Nucleus accumbens (tissue), 56 donors: ENCODE measurements at regions not wholly inside any gene's neighbourhood (a gene's known extent, or its start where the extent isn't known, plus 50 kb on each side); places are given as distances from the start of the nearest gene placed in this dataset.
"Not testable (repeated sequence)": the region's sequence is repeated elsewhere in the genome, so short reads cannot be mapped to it uniquely, and the experiment has no call there.

Experiments
- DNase-seq, 56 donors: peaks; one replicate each; lab custom pipeline; 2025; lab: John Stamatoyannopoulos, UW

DNA sequence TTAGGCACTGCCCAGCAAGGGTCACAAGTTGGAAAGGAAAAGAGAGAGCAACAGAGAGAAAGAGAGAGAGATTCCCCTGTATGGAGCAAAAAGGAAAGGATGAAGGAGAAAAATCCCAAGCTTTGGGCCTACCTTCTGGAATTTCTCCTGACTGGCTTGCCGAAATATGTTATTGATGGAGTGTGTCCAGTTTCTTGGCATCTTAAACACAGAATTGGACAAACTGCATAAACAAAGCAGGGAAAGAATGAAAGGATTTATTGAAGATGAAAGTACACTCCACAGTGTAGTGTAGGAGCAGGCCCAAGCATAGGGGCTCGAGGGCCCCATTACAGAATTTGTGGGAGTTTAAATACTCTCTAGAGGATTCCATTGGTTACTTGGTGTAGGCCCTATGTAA is 627.8 kb upstream of the CNTNAP2 start:
- DNase-seq, result no peak

DNA sequence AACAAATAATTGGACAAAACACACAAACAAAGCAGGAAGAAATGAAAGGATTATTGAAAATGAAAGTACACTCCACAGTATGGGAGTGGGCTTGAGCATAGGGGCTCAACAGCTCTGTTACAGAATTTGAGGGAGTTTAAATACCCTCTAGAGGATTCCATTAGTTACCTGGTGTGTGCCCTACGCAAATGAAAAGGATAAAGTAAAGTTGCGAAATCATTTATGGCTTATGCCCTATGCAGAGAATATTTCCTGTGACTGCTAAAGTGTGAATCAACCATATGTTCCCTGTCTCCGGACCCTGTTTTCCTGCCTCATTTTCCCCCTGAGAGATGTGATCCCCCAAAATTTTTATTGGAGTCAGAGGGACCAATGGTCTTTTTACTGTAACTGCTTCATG is 634.6 kb upstream of the CNTNAP2 start:
- DNase-seq, result no peak

DNA sequence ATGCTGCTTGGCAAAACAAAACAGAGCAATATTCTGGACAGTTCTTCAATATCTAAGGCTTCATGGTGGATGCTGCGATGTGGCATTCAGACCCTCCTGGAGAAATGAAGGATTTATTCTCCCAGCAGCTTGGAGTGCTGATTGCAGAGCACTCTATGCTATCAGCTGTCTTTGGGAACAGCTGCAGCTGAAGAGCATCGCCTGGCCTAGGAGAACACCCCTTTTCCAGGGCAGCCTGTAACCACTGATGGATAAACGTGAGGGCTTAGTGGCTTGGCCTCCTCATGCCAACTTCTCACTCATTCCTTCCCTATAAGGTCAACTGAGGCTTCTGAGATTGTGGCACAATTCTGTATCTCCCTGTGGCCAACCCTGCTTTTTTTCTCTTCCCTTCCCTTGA is 638.1 kb upstream of the CNTNAP2 start:
- no peak for DNase-seq

DNA sequence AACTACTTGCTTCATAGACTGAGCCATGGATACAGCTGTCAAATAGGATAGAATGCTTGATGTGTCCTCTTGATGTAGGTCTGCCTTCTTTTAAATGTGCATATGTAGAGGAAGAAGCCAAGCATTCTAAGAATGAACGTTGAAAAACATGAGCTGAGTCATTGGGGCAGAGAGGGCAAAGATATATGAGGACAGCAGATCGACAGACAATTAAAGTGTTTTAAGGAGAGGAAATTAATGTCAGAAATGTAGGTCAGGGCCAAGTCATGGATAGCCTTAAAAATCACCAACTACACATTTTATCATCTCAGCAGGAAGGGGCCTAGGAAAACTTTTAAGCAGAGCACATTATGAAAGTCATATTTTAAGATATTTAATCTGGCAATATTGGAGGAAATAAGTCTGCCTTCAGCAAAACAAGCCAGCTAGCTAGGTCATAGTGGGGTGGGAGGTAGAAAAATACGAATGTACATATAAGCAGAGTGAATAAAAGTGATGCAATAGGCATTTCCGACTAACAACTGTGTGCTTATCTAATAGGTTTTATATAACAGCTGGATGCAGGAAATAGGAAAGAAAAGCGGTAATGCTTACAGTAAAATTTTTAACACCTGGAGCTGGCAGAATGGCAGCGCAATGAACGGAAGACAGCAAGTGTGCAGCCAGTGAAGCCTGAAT is 638.3 kb upstream of the TPK1 start:
- DNase-seq, result no peak

DNA sequence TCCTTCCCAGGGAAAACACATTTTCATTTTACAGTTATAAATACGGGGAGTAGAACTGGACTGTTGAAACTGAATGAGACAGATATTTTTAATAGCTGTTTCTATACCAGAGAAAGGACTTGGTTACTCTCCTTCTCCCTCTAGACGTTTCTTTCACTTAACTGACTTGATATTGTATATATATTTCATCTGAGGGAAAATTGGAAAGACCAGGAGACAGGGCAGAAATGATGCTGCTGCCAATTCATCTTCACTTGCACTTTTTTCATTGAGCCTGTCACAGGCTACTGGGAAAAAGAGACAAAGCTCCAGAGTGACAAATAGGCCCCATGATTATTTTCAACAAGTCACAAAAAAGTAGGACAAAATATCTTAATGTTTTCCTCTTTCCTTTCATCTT is 636.0 kb upstream of the TPK1 start:
- DNase-seq, result no peak

DNA sequence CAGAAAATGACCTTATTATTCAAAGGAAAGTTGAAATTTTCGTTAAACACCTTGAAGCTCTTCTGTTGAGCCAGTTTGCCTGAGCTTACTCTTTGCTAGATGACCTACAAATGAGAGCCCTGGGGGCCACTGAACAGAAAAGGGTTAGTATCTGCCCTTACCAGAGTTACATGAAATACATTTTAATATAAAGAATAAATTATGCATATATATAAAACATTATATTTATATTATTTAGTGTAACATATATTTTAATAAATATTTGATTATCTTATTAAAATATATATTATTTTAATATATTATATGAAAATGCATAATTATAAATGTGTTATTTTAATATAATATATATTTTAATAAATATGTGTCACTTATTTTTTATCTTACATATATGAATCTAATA is 628.4 kb upstream of the TPK1 start:
- no peak for DNase-seq

- DNase-seq, result no peak
Measured at GRCh38 chr7:145462463-145462862, 626.6 kb upstream of the TPK1 start.

DNA sequence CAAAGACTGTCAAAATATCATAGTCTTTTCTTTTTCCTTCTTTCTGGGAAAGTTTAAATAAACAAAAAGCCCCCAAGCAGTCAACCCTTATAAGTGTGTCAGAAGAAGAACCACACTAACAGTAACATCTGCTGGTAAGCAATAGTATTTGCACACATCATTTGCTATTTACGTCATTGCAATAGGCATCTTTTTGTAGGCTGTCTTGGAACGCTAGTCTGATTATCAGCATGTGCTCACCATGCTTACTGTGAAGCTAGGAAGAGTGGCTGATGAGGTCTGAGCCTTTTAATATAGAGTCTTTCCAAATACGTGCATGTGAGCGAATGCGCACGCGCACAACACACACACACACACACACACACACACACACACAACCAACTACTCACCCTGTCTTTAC is 599.0 kb upstream of the TPK1 start:
- no peak for DNase-seq

- DNase-seq, result no peak
Measured at GRCh38 chr7:145431834-145432233, 596.0 kb upstream of the TPK1 start.

DNA sequence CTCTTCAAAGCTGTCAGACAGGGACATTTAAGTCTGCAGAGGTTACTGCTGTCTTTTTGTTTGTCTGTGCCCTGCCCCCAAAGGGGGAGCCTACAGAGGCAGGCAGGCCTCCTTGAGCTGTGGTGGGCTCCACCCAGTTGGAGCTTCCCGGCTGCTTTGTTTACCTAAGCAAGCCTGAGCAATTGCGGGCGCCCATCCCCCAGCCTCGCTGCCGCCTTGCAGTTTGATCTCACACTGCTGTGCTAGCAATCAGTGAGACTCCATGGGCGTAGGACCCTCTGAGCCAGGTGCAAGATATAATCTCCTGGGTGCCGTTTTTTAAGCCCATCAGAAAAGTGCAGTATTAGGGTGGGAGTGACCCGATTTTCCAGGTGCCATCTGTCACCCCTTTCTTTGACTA is 582.6 kb upstream of the TPK1 start:
- DNase-seq, result not testable (repeated sequence)

GRCh38 chr7:145411066-145411465 is 575.2 kb upstream of the TPK1 start:
- peak in 4 of 56 donors; percentile 1 to 24 (median 6) for DNase-seq

- no peak for DNase-seq
Measured at GRCh38 chr7:145398758-145399157, 562.9 kb upstream of the TPK1 start.

DNA sequence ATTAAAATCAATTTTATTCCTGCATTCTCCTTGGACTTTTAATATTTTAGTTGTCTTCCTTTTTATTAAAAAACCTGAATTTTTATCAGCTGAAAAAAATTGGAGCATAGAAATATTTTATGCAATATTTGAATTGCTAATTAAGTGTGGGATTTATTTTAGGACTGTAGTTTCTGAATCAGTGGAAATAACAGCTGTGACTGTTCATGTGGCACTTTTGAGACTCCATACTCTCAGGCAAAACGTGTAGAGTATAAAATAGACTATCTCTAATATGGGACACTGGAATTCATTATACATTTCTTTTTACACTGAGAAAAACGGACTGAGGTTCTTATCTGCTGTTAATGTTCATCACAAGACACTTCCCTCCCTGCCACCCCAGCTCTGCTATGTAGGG is 558.3 kb upstream of the TPK1 start:
- DNase-seq, result no peak

GRCh38 chr7:145382762-145383161 is 546.9 kb upstream of the TPK1 start:
- DNase-seq, result no peak

- no peak for DNase-seq
Measured at GRCh38 chr7:145378197-145378596, 542.3 kb upstream of the TPK1 start.

DNA sequence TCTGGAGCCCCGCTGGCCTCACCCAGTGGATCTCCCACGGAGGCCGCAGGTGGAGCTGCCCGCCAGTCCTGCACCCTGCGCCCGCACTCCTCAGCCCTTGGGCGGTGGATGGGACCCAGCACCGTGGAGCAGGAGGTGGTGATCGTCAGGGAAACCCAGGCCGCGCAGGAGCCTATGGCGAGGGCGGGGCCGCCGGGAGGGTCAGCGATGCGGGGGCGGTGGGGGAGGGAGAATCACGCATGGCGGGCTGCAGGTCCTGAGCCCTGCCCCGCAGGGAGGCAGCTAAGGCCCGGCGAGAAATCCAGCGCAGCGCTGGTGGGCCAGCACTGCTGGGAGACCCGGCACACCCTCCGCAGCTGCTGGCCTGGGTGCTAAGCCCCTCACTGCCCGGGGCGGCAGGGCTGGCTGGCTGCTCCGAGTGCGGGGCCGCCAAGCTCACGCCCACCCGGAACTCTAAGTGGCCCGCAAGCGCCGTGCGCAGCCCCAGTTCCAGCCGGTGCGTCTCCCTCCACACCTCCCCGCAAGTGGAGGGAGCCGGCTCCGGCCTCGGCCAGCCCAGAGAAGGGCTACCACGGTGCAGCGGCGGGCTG is 524.8 kb upstream of the TPK1 start:
- DNase-seq, result no peak

DNA sequence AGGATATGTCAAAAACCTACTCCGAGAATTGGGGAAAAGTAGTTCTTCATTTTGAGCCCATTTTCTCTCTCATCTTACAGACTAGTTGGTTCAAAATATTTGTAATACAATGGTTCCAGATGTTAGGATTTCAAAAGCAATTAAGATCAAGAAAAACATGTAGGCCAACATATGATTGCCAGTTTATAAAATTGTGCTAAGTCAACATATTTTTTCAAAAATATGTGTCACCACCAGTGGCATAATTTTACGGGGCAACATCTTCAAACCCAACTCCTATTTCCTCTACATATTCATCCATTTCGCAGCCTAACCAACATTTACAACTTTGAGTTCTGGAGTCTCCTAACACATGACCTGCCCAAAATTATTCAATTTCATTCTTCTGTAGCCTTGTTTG is 514.5 kb upstream of the TPK1 start:
- no peak for DNase-seq

- not testable (repeated sequence) for DNase-seq
Measured at GRCh38 chr7:145349452-145349851, 513.6 kb upstream of the TPK1 start.

GRCh38 chr7:145347271-145347670 is 511.4 kb upstream of the TPK1 start:
- no peak for DNase-seq

DNA sequence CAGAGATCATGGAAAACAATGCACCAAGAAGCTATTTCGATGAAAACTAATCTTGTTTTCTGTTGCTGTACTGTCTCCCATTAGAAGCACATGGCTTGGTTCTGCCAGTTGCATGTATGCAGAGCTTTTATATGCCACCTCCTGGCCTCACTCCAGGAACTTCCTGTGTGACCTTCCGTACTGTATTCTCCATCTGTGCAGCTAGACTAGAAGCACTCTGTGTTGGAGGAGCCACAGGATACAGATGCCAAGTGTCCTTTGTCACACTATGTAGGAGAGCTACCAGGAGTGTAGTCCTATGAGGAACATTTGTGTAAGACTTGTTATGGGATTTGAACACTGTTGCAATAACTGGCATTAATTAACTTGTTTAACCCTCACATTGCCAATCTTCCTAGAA is 503.5 kb upstream of the TPK1 start:
- no peak for DNase-seq

DNA sequence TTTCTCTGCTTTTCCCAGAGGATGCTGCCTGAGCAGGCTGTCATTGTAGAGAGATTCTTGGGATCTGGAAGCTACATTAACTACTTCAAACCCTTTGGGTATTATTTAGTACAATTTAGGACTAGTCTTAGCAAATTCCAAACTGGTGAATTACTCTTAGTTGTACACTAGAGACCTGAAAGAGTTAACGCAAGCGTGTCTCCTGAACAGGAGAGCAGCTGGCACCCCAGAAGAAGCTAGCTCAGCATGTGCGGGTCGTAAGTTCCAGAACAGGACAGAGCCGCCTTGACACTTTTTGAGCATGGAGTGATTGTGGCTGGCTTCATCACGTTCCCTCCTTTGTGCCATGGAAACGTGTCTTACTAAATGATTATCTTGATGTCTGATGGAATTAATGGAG is 495.7 kb upstream of the TPK1 start:
- DNase-seq, result no peak

DNA sequence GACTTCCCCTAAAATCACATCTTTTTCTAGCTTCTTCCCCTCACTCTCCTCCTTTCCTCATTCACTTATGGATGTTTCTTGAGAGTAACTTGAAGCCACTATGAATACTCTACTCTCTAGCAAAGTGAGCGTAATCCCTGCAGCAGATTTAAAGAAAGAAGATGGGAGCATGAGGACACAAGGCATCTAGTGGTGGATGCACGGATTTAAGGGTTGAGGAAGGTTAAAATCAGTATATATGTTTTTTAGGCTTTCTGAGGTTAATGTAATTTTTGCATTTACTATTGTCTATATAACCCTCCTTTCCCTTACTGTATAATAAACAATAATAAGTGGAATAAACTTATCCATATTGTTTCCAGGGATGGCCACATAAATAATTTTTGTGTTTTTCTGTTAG is 495.2 kb upstream of the TPK1 start:
- no peak for DNase-seq

DNA sequence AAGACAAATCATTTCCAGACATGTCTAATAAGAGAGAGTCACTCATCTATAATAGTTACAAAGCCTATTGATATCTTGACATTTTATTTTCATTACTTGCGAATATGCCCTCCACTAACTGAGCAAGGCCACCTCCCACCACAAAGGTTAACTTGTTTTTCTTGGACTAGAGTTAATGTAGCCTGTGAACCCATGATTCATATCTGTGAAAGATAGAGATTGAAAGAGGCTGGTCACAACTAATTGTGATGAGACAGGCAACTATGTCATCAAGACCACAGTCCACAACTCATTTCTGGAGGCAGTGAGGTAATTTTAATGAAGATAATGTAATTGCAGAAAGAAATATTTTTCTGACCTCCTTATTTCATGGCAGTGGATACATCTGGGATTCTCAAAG is 491.8 kb upstream of the TPK1 start:
- no peak for DNase-seq
